Mesendoderm (in vitro differentiated cells): ENCODE measurements at regions not wholly inside any gene's neighbourhood (a gene's known extent, or its start where the extent isn't known, plus 50 kb on each side); places are given as distances from the start of the nearest gene placed in this dataset.
"Not testable (repeated sequence)": the region's sequence is repeated elsewhere in the genome, so short reads cannot be mapped to it uniquely, and the experiment has no call there.

Source experiments
- DNase-seq: peaks from one replicate; pipeline ENCODE4 v3.0.0; 2013
- H2AK5ac ChIP-seq: 2 replicates; pipeline ENCODE4 v1.6.1; 2013; ENCODE audit warnings: low read length, inconsistent platforms
- H2BK120ac ChIP-seq: 2 replicates; pipeline ENCODE4 v1.6.1; 2013; ENCODE audit warnings: low read depth, mild to moderate bottlenecking, low read length, moderate library complexity, mixed read lengths
- H2BK15ac ChIP-seq: replicated peaks from 2 replicates; pipeline ENCODE4 v1.6.1; 2013; ENCODE audit warnings: low read depth, mild to moderate bottlenecking, moderate library complexity
- H2BK5ac ChIP-seq: 2 replicates; pipeline ENCODE4 v1.6.1; 2013; ENCODE audit warnings: low read length, inconsistent platforms
- H3K18ac ChIP-seq: 2 replicates; pipeline ENCODE4 v1.6.1; 2013; ENCODE audit warnings: mild to moderate bottlenecking, low read length, mixed read lengths
- H3K23ac ChIP-seq: one replicate; pipeline ENCODE4 v1.6.1; 2013; ENCODE audit warnings: low read length
- H3K27ac ChIP-seq: 2 replicates; pipeline ENCODE4 v1.5.1; 2013; ENCODE audit warnings: low read depth, mild to moderate bottlenecking, inconsistent platforms, low read length, moderate library complexity
- H3K27me3 ChIP-seq: 2 replicates; pipeline ENCODE4 v1.6.1; 2013; ENCODE audit warnings: low read length, control low read depth, mild to moderate bottlenecking, inconsistent platforms; ENCODE audit not compliant: insufficient read depth, poor library complexity
- H3K36me3 ChIP-seq: 2 replicates; pipeline ENCODE4 v1.6.1; 2013; ENCODE audit warnings: low read length, inconsistent platforms; ENCODE audit not compliant: control insufficient read depth, insufficient read depth
- H3K4ac ChIP-seq: one replicate; pipeline ENCODE4 v1.6.1; 2013; ENCODE audit warnings: low read depth, mild to moderate bottlenecking, low read length, moderate library complexity
- H3K4me1 ChIP-seq: 2 replicates; pipeline ENCODE4 v1.6.1; 2013; ENCODE audit warnings: low read depth, low read length, inconsistent platforms; ENCODE audit not compliant: control insufficient read depth
- H3K4me2 ChIP-seq: 2 replicates; pipeline ENCODE4 v1.6.1; 2013; ENCODE audit warnings: low read length
- H3K4me3 ChIP-seq: 2 replicates; pipeline ENCODE4 v1.5.1; 2013; ENCODE audit warnings: mild to moderate bottlenecking, low read length
- H3K56ac ChIP-seq: one replicate; pipeline ENCODE4 v1.6.1; 2013; ENCODE audit warnings: low read length
- H3K79me1 ChIP-seq: 2 replicates; pipeline ENCODE4 v1.6.1; 2013; ENCODE audit warnings: low read length, inconsistent platforms
- H3K79me2 ChIP-seq: 2 replicates; pipeline ENCODE4 v1.6.1; 2013; ENCODE audit warnings: mild to moderate bottlenecking, low read length; ENCODE audit not compliant: control insufficient read depth, insufficient read depth
- H3K9ac ChIP-seq: 2 replicates; pipeline ENCODE4 v1.6.1; 2013; ENCODE audit warnings: low read length, inconsistent platforms
- H4K5ac ChIP-seq: one replicate; pipeline ENCODE4 v1.6.1; 2013; ENCODE audit warnings: low read length
- H4K8ac ChIP-seq: one replicate; pipeline ENCODE4 v1.6.1; 2013; ENCODE audit warnings: low read depth, mild to moderate bottlenecking, control low read depth, low read length, moderate library complexity
- WGBS: extraction: QIAGEN DNeasy Blood & Tissue Kit; methylation state at CpG from one replicate; pipeline ENCODE4 v1.1.7; 2013; ENCODE audit warnings: low lambda C conversion rate, missing lambda C conversion rate; ENCODE audit not compliant: insufficient coverage; ENCODE audit errors: extremely low coverage; 5-methylcytosine and 5-hydroxymethylcytosine counted together

DNA sequence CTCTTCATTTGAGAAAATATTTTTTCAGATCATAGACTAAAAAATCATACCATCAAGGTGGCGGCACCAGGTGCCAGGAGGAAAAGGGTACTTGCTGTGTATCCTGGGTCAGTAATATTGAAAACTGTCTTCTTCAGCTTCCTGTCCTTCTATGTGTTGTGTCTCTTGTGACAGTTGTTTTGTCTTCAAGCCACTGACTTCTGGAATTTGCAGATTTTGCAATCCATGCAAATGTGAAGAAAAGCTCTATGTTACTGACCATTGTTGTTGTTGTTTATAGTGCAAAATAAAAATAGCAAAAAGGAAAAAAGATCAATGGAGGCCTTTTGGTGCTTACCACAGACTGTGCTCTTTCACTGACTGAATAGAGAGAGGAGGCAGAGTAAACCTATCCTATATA is 83.2 kb upstream of the RHOU start:
- H3K4me3 ChIP-seq: no peak overlapping the region
- no peaks in the 10 kb centered on the region for H3K36me3 ChIP-seq
- no peak overlapping the region for H3K4me2 ChIP-seq
- no peak overlapping the region for H3K18ac ChIP-seq
- WGBS: no CpG with 5 or more reads among the region's 1 CpG
- H2BK120ac ChIP-seq: no peak overlapping the region
- H3K56ac ChIP-seq: no peak overlapping the region
- no peak overlapping the region for H2AK5ac ChIP-seq
- no peak overlapping the region for H2BK15ac ChIP-seq
- peaks cover 4% of the 10 kb centered on the region for H3K27me3 ChIP-seq
- no peak overlapping the region for H3K9ac ChIP-seq
- no peak for DNase-seq
- H3K4me1 ChIP-seq: no peaks in the 10 kb centered on the region
- no peaks in the 10 kb centered on the region for H3K79me1 ChIP-seq
- no peak overlapping the region for H4K5ac ChIP-seq
- H3K23ac ChIP-seq: no peak overlapping the region
- no peak overlapping the region for H2BK5ac ChIP-seq
- H3K79me2 ChIP-seq: no peaks in the 10 kb centered on the region
- H4K8ac ChIP-seq: no peak overlapping the region
- no peak overlapping the region for H3K27ac ChIP-seq
- no peak overlapping the region for H3K4ac ChIP-seq

DNA sequence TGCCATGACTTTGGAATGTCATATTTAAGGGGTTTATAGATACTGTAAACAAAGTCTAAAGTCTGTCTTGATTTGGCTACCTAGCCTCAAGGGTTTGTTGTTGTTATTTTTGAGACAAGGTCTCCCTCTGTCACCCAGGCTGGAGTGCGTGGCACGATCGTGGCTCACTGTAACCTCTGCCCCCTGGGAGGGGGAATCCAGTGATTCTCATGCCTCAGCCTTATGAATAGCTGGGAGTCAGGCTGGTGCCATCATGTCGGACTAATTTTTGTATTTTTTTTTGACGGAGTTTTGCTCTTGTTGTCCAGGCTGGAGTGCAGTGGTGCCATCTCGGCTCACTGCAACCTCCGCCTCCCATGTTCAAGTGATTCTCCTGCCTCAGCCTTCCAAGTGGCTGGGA is 82.2 kb upstream of the RHOU start:
- not testable (repeated sequence) for H2BK120ac ChIP-seq, H3K23ac ChIP-seq, H2BK15ac ChIP-seq, H3K27ac ChIP-seq, DNase-seq, H3K4me3 ChIP-seq, H3K18ac ChIP-seq, H3K56ac ChIP-seq, H3K79me2 ChIP-seq, H4K8ac ChIP-seq, H3K4ac ChIP-seq, H4K5ac ChIP-seq, H3K27me3 ChIP-seq, H3K4me1 ChIP-seq, H3K36me3 ChIP-seq, H3K4me2 ChIP-seq, H3K79me1 ChIP-seq, H3K9ac ChIP-seq, H2AK5ac ChIP-seq, H2BK5ac ChIP-seq
- no CpG with 5 or more reads among the region's 7 CpGs for WGBS

DNA sequence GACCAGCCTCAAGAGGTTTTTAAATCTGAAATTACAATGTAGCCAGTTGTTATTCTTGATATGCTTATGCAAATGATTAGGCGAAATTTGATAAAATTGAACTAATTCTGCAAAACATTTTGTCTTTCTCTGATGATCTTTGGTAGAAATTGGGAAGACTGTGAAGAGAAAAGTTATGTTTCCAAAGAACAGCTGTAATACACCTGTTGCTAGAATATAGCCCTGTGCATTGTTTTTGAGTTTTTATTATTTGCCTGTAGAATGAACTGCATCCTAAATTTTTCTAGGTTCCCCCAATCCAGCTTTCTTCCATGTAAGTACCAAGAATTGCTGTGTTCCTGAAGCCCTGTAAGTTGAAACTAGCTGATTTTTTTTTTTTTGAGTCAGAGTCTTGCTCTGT is 81.5 kb upstream of the RHOU start:
- DNase-seq: no peak
- Histone ChIP-seq H2BK120ac (no peak overlapping the region), H3K23ac (no peak overlapping the region), H4K5ac (no peak overlapping the region), H2AK5ac (no peak overlapping the region), H3K4me2 (no peak overlapping the region), H3K4ac (no peak overlapping the region), H3K4me3 (no peak overlapping the region), H2BK15ac (no peak overlapping the region), H3K27ac (no peak overlapping the region), H4K8ac (no peak overlapping the region), H3K18ac (no peak overlapping the region), H3K4me1 (no peaks in the 10 kb centered on the region), H3K79me2 (no peaks in the 10 kb centered on the region), H3K79me1 (no peaks in the 10 kb centered on the region), H3K56ac (no peak overlapping the region), H3K9ac (no peak overlapping the region), H3K36me3 (no peaks in the 10 kb centered on the region), H3K27me3 (peaks cover 2% of the 10 kb centered on the region), H2BK5ac (no peak overlapping the region)
- no CpG with 5 or more reads among the region's 1 CpG for WGBS

DNA sequence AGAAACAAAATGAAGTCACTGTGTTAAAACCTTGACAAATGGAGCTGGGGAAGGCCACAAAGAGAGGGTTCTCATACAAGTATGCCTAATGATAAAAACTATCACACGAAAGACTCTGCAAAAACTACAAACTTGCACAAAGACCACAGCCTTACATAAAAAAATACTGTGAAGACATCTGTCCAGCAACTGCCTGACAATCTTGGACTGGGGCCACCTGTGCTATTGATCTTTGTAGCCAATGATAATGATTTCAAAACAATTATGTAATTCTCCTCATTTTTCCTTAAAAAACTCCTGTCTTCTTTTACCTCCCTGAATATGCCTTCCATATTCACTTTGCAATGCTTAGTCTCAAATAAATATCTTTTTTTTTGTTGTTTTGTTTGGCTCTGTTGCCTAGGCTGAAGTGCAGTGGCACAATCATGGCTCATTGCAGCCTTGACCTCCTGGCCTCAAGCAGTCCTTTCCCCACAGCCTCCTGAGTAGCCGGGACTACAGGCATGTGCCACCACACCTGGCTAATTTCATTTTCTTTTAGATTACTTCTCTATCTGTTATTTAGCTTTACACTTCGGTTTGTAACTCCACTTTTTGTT is 79.4 kb upstream of the RHOU start:
- Histone ChIP-seq H3K4me3 (no peak overlapping the region), H3K4me2 (no peak overlapping the region), H2BK120ac (no peak overlapping the region), H3K23ac (no peak overlapping the region), H3K27me3 (no peaks in the 10 kb centered on the region), H2BK15ac (no peak overlapping the region), H4K5ac (no peak overlapping the region), H4K8ac (no peak overlapping the region), H3K79me2 (no peaks in the 10 kb centered on the region), H3K27ac (no peak overlapping the region), H3K4me1 (no peaks in the 10 kb centered on the region), H3K56ac (no peak overlapping the region), H2AK5ac (no peak overlapping the region), H2BK5ac (no peak overlapping the region), H3K4ac (no peak overlapping the region), H3K79me1 (no peaks in the 10 kb centered on the region), H3K36me3 (no peaks in the 10 kb centered on the region), H3K18ac (no peak overlapping the region), H3K9ac (no peak overlapping the region)
- WGBS: 100% methylated on average over 1 of the region's 3 CpGs
- DNase-seq: no peak

DNA sequence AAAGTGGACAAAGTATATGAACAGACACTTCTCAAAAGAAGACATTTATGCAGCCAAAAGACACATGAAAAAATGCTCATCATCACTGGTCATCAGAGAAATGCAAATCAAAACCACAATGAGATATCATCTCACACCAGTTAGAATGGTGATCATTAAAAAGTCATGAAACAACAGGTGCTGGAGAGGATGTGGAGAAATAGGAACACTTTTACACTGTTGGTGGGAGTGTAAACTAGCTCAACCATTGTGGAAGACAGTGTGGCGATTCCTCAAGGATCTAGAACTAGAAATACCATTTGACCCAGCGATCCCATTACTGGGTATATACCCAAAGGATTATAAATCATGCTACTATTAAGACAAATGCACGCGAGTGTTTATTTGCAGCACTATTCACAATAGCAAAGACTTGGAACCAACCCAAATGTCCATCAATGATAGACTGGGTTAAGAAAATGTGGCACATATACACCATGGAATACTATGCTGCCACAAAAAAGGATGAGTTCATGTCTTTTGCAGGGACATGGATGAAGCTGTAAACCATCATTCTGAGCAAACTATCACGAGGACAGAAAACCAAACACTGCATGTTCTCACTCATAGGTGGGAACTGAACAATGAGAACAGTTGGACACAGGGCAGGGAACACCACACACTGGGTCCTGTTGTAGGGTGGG is 73.1 kb upstream of the RHOU start:
- H3K27me3 ChIP-seq, H3K4me2 ChIP-seq, H2AK5ac ChIP-seq, H2BK5ac ChIP-seq, H3K23ac ChIP-seq, H3K4me1 ChIP-seq, H3K27ac ChIP-seq, H3K79me1 ChIP-seq, H3K9ac ChIP-seq, H3K4me3 ChIP-seq, H3K4ac ChIP-seq, H3K18ac ChIP-seq, H3K56ac ChIP-seq, H2BK15ac ChIP-seq, DNase-seq, H4K5ac ChIP-seq, H2BK120ac ChIP-seq, H4K8ac ChIP-seq, H3K36me3 ChIP-seq, H3K79me2 ChIP-seq: not testable (repeated sequence)
- WGBS: no CpG with 5 or more reads among the region's 5 CpGs

DNA sequence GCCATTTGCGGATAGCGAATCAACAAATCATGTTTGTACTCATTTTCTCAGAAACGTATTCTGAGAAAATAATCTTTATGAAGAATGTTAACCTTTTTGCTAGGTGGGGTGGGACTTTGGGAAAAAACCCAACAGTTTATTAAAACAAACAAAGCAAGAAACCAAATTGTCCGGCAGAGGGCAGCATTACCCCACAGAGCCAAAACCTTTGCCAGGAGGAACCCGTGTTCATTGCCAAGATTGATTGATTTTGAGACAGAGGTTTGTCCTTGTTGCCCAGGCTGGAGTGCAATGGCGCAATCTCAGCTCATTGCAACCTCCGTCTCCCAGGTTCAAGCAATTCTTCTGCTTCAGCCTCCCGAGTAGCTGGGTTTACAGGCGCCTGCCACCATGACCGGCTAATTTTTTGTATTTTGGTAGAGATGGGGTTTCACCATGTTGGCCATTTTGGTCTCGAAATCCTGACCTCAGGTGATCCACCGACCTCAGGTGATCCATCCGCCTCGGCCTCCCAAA is 70.8 kb upstream of the RHOU start:
- no peak overlapping the region for H2BK5ac ChIP-seq
- no CpG with 5 or more reads among the region's 14 CpGs for WGBS
- peak; percentile 76 for DNase-seq
- H3K27me3 ChIP-seq: no peaks in the 10 kb centered on the region
- no peak overlapping the region for H2AK5ac ChIP-seq
- no peak overlapping the region for H3K9ac ChIP-seq
- H3K79me2 ChIP-seq: no peaks in the 10 kb centered on the region
- no peaks in the 10 kb centered on the region for H3K4me1 ChIP-seq
- no peaks in the 10 kb centered on the region for H3K36me3 ChIP-seq
- H3K18ac ChIP-seq: no peak overlapping the region
- no peak overlapping the region for H3K23ac ChIP-seq
- no peak overlapping the region for H2BK15ac ChIP-seq
- H4K5ac ChIP-seq: no peak overlapping the region
- H3K79me1 ChIP-seq: no peaks in the 10 kb centered on the region
- H4K8ac ChIP-seq: no peak overlapping the region
- no peak overlapping the region for H3K4ac ChIP-seq
- H3K4me3 ChIP-seq: no peak overlapping the region
- H3K56ac ChIP-seq: no peak overlapping the region
- no peak overlapping the region for H3K4me2 ChIP-seq
- H2BK120ac ChIP-seq: no peak overlapping the region
- no peak overlapping the region for H3K27ac ChIP-seq
